Fibroblast of upper back skin (primary cell): ENCODE measurements at regions not wholly inside any gene's neighbourhood (a gene's known extent, or its start where the extent isn't known, plus 50 kb on each side); places are given as distances from the start of the nearest gene placed in this dataset.
A peak's percentile ranks its signal among the peaks of the same experiment; 100 is the strongest.
"Not testable (repeated sequence)": the region's sequence is repeated elsewhere in the genome, so short reads cannot be mapped to it uniquely, and the experiment has no call there.

Experiments
- DNase-seq: peaks from one replicate; pipeline ENCODE4 v3.0.0-alpha.2; 2013

DNA sequence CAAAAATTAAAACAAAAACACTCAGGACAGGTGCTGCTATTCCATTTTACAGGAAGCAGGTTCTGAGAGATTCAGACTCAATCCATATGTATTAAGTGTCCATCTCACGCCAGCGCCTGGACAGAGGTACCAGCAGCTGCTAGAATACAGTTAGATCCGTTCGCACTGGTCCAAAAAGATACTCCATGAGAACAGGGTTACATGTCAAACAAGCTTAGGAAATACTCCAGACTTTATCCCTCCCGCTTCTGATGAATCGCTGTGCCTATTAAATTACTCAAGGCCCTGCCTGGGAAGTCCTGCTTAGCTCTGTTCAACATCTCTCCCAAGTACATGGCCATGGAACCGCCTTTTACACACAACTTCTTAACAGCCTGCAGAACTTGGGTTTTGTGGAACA is 50.2 kb upstream of the SLC35C1 start:
- no peak for DNase-seq

DNA sequence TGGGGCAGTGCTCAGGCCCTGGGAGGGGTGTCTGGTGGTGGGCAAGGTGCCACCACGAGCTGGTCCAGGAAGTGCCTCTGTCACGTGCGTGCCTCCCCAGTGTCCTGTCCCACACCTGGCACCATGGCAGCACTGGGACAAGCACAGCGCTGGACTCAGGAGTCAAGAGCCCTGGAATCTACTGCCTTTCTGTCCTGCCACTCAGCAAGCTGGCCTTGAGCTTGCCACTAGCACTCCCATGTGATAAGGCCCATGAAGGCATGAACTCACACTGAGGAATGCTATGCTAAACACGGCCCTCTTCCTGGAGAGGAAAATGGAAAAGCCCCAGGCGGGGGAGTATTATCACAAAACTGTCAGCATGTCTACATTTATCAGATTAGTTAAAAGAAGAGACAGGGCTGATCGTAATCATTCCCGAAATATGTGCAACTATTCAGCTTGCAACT is 50.7 kb upstream of the SLC35C1 start:
- no peak for DNase-seq

DNA sequence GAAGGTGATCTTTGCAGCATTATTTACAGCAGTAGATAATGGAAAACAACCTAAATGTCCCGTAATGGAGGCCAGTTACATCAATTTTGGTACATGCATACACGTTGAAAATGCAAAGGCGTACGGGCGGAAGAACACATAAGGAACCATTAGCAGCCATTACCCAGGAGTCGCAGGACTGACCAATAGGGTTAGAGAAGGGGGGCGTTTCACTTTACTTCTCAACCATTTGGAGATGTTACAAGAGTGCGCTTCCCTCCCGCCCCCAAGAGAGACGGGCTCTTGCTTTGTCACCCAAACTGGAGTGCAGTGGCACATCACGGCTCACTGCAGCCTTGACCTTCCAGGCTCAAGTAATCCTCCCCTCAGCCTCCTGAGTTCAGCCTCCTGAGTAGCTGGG is 52.8 kb upstream of the SLC35C1 start:
- DNase-seq, result no peak

DNA sequence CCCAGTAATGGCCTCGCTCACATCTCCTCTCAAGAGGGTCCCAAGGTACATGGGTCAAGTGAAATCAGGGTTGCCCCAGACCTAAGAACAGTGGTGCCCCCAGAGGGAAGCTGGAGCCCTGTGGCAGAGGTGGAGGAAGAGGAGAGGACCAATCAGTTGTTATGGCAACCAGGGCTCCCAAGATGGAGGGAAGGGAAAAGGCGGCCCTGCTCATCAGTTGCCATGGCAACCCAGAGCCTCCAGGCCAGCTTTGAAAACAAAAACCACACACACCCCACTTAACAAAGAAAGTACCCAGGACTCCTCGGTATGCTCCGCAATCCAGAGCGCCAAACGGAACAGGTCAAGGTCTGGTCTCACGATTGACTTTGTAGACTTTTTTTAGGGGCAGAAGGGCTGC is 53.5 kb upstream of the SLC35C1 start:
- no peak for DNase-seq

DNA sequence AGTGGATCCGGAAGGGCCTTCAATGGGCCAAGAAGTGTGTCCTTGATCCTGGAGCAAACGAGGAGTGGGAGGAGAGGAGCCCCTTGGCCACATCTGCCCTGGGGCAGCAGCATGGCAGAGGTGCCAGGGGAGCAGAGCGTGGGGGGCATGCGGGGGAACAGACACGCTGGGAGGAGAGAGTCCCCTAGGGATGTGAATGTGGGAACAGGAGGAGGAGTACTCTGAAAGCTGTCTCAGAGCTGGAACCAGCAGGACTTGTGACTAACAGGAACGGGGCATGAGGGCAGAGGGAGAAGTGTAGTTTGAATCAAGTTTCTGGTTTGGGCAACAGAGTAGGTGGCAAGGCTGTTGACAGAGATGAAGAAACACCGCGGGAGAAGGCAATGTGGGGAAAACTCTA is 54.5 kb upstream of the SLC35C1 start:
- DNase-seq, result no peak

DNA sequence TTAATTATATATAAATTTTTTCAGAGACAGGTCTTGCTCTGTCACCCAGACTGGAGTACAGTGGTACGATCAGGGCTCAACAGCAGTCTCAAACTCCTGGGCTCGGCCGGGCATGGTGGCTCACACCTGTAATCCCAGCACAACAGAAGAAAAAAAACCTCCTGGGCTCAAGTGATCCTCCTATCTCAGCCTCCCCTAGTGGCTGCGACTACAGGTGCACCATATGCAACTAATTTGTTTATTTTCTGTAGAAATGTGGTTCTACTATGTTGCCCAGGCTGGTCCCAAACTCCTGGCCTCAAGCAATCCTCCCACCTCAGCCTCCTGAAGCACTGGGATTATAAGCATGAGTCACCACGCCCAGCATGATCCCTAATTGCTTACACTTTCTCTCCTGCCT is 56.1 kb upstream of the SLC35C1 start:
- DNase-seq, result no peak

DNA sequence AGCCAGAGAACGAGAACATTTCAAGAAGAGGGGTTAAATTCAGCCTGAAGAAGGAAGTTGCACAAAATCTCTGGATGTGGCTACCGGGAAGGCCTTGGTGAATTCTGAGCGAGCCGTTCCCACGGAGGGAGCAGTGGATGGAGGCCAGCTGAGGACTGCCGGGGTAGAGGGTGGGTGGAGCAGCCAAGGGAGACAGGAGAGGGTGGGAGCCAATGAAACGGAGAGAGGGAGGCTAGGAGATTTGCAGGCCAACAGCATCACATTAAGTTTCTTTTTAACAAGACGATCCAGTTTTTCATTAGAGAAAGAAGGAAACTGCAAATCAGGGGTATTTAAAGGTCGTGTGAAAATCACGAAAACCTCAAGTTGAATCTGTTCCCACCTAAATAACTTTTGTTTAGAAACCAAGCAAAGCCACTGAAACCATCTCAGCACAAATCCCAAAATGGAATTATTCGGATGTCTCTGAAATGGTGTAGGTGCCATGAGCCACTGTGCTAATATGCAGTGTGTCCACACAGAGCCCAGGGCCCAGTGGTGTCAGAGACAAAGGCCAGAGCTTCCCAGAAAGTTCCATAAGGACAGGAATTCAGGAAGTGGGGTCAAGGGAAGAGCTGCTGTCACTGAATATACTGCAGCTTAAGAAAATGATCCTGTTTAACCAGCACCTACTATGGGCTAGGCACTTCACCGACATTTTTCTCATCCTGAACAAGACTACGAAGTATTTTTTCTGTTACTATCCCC is 59.7 kb upstream of the SLC35C1 start:
- no peak for DNase-seq

DNA sequence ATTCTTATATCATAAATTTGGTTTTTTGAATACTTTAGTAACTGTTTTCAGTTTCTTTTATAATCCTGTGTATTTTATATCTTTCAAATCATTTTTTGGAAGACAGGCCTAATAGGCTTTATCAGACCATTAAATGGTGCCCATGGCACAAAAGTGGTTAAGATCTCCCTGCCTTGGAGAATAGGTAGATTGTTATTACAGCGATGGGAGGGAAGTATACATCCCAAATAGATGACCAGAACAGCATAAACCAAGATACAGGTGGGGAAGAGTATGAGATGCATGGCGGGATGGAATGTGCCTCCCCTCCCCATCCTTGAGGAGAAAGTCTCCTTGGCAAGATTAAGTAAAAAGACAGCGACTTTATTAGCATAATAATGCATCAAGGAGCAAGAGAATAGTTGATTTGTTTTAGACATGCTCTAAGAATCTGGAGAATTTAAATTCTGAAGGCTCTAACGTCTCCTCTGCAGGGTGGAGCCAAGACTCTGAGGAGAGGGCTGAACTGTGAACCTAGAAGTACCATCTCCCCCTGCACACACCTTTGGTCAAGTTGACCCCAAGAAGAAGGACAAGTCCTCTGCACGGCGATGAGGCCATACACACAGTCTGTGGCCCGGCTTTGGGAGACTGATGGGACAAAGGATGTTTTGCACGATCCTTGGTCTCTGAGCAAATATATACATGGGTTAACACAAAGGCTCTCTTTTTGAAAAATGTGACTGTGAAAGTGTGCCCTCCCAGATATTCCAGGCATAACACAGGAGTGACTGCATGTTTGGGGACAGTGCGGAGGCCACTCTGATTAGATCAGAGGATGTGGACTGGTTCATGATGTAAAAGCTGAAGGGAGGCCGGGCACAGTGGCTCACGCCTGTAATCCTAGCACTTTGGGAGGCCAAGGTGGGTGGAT is 61.1 kb upstream of the SLC35C1 start:
- DNase-seq, result no peak

DNA sequence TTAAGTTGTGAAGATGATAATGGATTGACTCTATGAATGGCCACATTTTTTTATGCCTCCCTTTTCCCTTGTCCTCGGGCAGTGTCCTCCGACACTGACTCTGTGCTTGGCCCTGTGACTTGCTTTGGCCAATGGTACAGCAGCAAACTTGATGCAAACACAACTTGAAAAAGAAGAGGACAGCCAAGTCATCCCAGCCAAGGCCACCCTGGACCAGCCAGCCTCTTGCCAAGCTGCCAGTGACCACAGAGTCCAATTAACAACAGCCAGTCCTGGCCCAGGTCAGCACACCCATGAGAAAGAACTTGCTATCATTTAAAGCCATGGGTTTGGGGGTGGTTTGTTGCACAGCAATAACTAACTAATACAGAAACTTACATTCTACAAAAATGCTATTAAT is 63.4 kb upstream of the SLC35C1 start:
- no peak for DNase-seq

DNA sequence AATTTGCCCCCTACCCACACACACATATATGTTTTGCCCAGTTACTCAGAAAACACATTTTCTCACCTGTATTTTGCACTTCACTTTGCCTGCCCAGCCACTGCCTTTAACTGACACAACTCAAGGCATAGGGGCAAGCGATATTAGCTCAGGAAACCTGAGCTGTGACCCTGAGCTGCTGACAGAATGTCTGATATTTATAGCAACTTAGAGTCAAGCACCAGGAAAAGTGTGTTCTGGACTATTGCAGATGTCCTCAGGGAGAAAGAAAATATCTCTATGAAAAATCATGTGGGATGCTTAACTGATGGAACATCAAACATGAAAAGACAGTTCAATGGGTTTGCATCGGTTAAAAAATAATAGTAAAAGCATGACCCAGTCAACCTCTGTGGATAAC is 63.9 kb upstream of the SLC35C1 start:
- no peak for DNase-seq

DNA sequence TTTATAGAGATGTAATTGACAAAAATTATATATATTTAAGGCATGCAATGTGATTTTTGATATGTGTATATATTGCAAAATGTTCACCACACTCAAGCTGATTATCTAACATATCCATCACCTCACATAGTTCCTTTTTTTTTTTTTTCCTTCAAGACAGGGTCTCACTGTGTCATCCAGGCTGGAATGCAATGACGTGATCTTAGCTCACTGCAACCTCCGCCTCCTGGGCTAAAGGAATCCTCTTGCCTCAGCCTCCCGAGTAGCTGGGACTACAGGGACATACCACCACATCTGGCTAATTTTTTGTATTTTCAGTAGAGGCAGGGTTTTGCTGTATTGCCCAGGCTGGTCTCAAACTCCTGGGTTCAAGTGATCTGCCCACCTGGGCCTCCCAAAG is 65.1 kb upstream of the SLC35C1 start:
- peak; percentile 2 for DNase-seq

DNA sequence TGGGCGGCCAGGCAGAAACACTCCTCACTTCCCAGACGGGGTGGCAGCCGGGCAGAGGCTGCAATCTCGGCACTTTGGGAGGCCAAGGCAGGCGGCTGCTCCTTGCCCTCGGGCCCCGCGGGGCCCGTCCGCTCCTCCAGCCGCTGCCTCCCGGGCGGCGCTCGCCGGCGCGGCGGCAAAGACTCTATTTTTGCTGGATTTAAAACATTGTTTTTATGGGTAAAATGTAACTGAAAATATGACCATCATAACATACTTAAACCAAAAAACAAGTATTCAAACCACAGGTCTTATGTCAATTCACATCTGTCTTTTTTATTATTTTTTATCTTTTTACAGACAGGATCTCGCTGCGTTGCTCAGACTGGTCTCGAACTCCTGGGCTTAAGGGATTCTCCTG is 65.9 kb upstream of the SLC35C1 start:
- not testable (repeated sequence) for DNase-seq

DNA sequence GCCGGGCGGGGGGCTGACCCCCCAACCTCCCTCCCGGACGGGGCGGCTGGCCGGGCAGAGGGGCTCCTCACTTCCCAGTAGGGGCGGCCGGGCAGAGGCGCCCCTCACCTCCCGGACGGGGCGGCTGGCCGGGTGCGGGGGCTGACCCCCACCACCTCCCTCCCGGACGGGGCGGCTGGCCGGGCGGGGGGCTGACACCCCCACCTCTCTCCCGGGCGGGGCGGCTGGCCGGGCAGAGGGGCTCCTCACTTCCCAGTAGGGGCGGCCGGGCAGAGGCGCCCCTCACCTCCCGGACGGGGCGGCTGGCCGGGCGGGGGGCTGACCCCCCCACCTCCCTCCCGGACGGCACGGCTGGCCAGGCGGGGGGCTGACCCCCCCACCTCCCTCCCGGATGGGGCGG is 66.8 kb upstream of the SLC35C1 start:
- not testable (repeated sequence) for DNase-seq

DNA sequence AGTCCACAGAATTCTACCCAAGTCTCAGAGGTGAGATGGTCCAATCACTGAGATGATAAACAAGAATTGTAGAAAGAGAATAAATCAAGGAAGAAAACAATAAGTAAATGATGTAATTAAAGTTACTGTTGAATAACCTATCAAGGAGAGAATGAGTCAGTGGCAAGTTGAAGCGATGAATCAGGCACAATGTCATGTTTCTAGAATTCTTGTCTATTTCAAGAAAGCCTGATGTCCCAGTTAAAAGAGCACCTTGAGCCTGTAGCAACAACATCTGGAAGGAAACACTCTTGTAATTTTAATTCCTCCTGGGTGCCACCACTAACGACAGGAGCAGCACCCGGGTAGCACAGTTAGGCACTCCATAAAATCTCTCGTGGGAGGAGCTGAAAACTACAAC is 67.9 kb upstream of the SLC35C1 start:
- peak; percentile 9 for DNase-seq

DNA sequence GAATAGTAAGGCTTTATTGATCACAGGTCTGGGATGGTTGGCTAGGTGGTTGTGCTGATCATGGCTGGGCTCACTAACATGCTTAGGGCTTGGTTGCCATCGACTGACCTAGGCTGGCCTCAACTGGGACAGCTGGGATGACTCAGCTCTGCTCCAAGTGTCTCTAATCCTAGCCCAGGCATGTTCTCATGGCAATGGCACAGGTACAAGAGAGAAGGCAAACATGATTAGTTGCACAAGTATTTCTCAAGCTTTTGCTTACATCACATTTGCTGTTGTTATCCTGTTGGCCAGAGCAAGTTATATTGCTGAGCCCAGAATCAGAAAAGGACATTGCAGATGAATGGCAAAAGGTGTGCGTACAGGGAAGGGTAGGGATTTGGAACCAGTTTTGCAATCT is 68.5 kb upstream of the SLC35C1 start:
- DNase-seq, result peak; percentile 12

DNA sequence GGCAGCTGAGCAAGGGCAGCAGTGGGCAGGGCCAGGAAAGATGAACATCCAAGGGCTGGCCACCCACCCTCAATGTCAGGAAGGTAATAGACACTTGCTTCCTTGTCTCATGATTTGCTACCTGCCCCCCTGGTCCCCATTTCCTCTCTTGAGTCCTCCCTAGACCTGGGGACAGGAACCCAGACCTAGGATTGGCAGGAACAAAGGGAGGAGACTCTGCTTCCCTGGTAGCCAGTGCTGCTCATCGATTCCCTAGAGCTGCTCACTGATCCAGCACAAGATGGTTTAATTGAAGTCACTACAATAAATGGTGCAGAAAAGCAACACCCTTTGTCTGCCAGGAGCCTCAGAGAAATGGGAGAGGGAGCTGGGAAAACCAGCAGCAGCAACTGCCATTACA is 67.8 kb upstream of the CHST1 start:
- DNase-seq, result no peak

DNA sequence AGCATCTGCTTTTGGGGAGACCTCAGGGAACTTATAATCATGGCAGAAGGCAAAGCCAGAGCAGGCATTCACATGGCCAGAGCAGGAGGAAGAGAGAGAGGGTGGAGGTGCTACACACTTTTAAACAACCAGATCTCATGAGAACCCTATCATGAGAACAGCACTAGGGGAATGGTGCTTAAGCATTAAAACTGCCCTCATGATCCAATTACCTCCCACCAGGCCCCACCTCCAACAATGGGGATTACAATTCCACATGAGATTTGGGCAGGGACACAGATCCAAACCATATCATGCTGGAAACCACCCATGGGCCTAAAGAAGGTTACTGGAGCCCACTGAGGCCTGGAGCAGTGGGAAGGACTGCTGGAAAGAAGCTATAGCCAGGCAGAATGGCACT is 66.9 kb upstream of the CHST1 start:
- DNase-seq, result no peak

DNA sequence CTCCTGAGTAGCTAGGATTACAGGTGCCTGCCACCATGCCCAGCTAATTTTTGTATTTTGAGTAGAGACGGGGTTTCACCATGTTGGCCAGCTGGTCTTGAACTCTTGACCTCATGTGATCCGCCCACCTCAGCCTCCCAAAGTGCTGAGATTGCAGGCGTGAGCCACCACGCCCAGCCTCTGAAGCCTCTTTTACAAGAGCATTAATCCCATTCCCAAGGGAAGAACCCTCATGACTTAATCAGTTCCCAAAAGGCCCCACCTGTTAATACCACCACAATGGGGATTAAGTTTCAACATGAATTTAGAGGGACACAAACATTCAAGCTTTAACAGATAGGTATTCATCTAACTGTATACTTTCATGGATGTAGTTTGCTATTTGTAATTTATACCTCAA is 65.7 kb upstream of the CHST1 start:
- DNase-seq, result not testable (repeated sequence)

DNA sequence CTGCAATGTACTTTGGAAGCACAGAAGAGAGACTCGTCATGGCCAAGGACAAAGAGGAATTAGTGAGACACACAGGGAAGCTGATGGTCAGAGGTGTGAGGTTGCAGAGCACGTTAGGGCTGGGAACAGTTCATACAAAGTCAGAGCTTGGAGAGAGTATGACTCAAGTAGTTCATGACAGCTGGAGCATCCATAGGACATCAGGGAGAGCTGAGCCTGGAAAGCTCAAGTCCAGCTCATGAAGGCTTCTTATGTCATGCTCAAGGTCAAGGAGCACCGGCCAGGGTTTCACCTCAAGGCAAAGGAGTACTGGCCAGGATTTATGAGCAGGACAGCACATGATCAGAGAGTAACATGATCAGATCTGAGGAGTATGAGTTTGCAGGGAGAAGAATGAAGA is 64.6 kb upstream of the CHST1 start:
- no peak for DNase-seq

DNA sequence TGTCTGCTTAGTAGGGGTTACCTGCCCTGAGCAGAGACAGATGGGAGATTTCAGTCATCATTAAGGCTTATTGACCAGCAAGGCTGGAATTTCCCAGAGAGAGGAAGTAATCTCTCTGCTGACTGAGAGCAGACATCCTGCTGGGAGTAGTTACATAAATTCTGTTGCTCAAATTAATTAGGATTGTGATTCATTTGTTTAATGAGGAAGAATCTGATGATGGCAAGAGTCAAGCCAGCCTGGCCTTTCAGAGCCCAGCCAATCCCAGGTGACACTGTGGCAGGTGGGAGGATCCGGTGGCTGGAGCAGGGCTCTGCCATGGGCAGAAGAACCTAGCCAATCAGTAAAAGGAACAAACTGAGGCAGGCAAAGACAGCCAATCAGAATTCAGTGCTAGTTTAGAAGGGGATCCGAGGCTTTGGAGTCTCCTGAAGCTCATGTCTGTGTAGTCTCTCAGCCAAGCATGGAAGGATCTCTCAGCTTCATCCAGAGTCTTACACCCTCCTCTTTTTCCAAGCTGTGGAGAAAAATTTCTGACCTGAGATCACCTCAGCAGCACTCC is 61.2 kb upstream of the CHST1 start:
- DNase-seq, result no peak

DNA sequence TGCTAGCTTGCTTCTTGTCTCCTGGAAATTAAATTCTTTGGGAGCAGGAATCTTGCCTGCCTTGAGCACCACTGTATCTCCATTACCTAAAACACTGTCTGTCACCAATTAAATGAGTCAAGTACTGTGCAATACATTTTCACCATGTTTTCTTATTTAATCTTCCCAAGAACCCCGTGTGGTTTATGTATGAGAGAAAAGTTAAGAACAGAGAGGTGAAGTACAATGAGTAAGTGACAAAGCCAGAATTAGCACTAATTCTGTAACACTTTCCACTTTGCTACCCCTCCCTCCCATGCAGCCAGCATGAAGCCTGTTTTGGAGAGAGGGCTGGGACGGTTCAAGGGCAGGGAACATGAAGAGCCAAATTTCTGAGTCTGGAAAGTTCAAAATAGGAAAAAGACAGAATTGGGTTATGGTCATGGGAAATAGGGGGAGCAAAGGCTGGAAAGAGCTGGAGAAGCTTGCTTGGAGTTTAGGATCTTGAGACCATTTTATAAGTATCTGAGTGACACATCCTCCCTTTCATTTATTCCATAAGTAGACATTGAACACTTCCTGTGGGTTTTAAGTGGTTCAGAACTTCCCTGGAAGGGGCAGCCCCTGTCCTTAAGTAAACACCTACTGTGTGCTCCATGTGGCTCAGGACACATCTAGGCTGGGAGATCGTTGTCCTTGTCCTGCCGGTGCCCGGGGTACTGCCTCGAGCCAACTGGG is 60.5 kb upstream of the CHST1 start:
- DNase-seq, result no peak

DNA sequence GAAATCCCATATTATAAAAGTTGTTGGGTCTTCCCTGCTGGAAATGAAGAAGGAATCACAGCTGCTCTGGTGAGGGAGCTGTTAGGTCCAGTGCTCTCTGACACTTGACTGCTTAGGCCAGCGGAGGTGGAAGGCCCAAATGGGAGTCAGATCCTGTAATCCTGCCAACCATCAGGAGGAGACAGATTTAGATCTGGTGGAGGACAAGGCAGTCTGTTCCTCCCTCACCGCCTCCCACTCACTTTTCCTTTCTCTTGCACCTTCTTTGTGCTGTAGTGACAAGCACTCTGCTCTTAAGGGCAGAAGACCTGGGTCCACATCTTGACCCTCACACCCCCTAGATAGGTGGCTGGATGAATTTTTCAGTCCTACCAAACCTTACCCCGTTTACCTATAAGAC is 59.7 kb upstream of the CHST1 start:
- DNase-seq, result no peak

DNA sequence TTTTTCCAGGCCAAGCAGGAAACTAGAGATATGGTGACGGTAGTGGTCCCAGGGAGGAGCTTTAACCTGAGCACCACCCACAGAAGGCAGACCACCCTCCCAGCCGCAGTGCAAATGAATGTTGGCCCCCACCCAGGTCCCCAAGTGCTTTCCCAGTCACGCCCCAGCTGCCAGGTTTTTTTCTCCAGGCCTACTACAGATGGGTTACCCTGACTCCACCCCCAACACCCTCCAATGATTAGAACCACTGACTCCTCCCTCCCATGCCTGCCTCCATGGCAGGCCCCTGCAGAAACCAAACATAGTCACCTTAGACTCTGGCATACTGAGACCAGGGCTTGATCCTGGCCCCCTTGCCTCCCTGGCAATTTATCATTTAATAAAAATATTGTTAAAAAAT is 58.7 kb upstream of the CHST1 start:
- DNase-seq, result no peak
